ENCODE measurements at regions not wholly inside any gene's neighbourhood (a gene's known extent, or its start where the extent isn't known, plus 50 kb on each side); places are given as distances from the start of the nearest gene placed in this dataset.

DNA sequence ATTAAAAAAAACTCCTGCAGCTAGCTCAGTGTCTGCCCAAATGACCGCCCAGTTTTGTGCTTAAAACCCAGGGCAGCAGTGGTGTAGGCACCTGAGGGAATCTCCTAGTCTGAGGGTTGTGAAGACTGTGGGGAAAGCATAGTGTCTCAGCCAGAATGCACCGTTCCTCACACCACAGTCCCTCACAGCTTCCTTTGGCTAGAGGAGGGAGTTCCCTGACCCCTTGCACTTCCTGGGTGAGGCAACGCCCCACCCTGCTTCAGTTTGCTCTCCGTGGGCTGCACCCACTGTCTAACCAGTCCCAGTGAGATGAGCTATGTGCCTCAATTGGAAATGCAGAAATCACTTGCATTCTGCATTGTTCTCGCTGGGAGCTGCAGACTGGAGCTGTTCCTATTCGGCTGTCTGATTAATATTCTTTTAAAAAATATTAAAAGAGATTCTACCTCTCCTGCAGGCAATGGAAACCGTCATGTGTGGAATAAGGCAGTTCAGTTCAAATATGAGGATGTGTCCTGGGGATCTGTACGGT, 645.7 kb downstream of the FGF9 start (continued):
- TF ChIP-seq U2AF2 (optimal IDR thresholded peaks at IDR 0.05; ENCODE audit: low read depth, low read length) (no peak), KDM4B (IDR thresholded peaks at IDR 0.05; ENCODE audit: borderline replicate concordance in 2 of 2, low read depth in 1 of 2) (no peak)
- TF ChIP-seq, protein P1, sequence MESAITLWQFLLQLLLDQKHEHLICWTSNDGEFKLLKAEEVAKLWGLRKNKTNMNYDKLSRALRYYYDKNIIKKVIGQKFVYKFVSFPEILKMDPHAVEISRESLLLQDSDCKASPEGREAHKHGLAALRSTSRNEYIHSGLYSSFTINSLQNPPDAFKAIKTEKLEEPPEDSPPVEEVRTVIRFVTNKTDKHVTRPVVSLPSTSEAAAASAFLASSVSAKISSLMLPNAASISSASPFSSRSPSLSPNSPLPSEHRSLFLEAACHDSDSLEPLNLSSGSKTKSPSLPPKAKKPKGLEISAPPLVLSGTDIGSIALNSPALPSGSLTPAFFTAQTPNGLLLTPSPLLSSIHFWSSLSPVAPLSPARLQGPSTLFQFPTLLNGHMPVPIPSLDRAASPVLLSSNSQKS (CRISPR knock-in tag; IDR thresholded peaks at IDR 0.05) = no peak

DNA sequence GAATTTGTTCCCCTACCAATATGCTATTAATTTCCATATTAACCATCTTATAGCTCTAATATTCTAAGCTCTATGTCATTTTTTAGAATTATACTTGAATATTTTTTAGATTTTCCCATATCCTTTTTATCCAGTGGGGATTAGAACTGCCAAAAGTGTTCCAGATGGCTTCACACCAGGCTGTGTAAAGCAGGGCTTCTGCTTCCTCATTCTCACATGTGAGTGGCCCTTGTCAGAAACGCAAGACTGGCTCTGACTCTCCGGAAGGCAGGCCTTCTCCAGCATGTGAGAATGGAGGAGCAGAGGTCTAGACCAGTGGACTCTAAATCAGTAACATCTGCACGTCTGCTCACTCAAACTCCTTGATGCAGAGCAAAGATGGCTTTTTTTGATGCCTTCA, 650.1 kb downstream of the FGF9 start:
- Histone ChIP-seq H3K9me1 (ENCODE audit: control insufficient read depth, insufficient read depth, low read length) (no peaks in the 10 kb centered on the region), H3K27ac (ENCODE audit: extremely low read depth, low read depth, low read length) (no peak overlapping the region), H3K27me3 (ENCODE audit: control insufficient read depth in 2 of 2, insufficient read depth in 2 of 2, low read length in 2 of 2) (no peaks in the 10 kb centered on the region), H3K9me3 (replicated peaks; ENCODE audit: control insufficient read depth, insufficient read depth, low read depth, low read length) (no peaks in the 10 kb centered on the region), H3K36me3 (ENCODE audit: control insufficient read depth, insufficient read depth, low read length) (no peaks in the 10 kb centered on the region), H2AFZ (ENCODE audit: low read depth, low read length) (no peak overlapping the region), H3K4me1 (replicated peaks in 1 of 2; ENCODE audit: control insufficient read depth in 2 of 2, insufficient read depth in 2 of 2, low read length in 2 of 2) (no peaks in the 10 kb centered on the region), H3K4me2 (ENCODE audit: insufficient read depth, low read length) (no peak overlapping the region), H4K20me1 (replicated peaks; ENCODE audit: control insufficient read depth, insufficient read depth, low read length) (no peaks in the 10 kb centered on the region), H3K79me2 (ENCODE audit: control insufficient read depth, insufficient read depth, low read length) (no peaks in the 10 kb centered on the region), H3K4me3 (no peak overlapping the region), H3K9ac (ENCODE audit: insufficient read depth in 1 of 2, low read depth in 2 of 2, low read length in 2 of 2) (no peak overlapping the region)
- WGBS (ENCODE audit: insufficient coverage, low coverage, missing lambda C conversion rate) = 0% methylated on average over 3 of the region's 3 CpGs
- POLR2A ChIA-PET = no interaction called here
- in situ Hi-C loops (cut with MboI) = no loop called here
- FAIRE-seq (no peak), DNase-seq (ENCODE audit: extremely low read depth in 1 of 4, low spot score in 3 of 4) (no peak), ATAC-seq (no peak)
- CTCF ChIA-PET (ENCODE audit: low intra/inter-chr PET ratio) = no interaction called here
- intact Hi-C loops (cut with micrococcal nuclease) = no loop called here
- BruUV-seq (replicated peaks) = no TSS peak
- TF ChIP-seq NELFE (IDR thresholded peaks at IDR 0.05; ENCODE audit: insufficient read depth, insufficient read length) = no peak
- TF ChIP-seq RNF2 (IDR thresholded peaks at IDR 0.05) = no peak
- no peak for TF ChIP-seq MAFK (IDR thresholded peaks at IDR 0.05; ENCODE audit: low read length)
- no peak for TF ChIP-seq ZNF217 (CRISPR knock-in tag; IDR thresholded peaks at IDR 0.05)
- no peak for TF ChIP-seq ZNF77 (CRISPR knock-in tag; IDR thresholded peaks at IDR 0.05)
- TF ChIP-seq WHSC1 (IDR thresholded peaks at IDR 0.05; ENCODE audit: low read length) = no peak
- no peak for TF ChIP-seq ZBTB7A (IDR thresholded peaks at IDR 0.05; ENCODE audit: borderline replicate concordance, control insufficient read depth, low read depth, low read length)
- TF ChIP-seq MEIS2 (IDR thresholded peaks at IDR 0.05; ENCODE audit: partially characterized antibody) = no peak
- TF ChIP-seq RCOR1 (IDR thresholded peaks at IDR 0.05; ENCODE audit: borderline replicate concordance in 1 of 2, low read depth in 2 of 2, low read length in 2 of 2) = no peak
- no peak for TF ChIP-seq PHF21A (IDR thresholded peaks at IDR 0.05; ENCODE audit: borderline replicate concordance, low read depth)
- no peak for TF ChIP-seq HIVEP1 (CRISPR knock-in tag; IDR thresholded peaks at IDR 0.05)
- TF ChIP-seq ZNF174 (CRISPR knock-in tag; IDR thresholded peaks at IDR 0.05) = no peak
- TF ChIP-seq FOXJ2 (tag; IDR thresholded peaks at IDR 0.05) = no peak
- TF ChIP-seq SAP30 (IDR thresholded peaks at IDR 0.05; ENCODE audit: borderline replicate concordance, insufficient read depth, low read depth, low read length, poor library complexity, severe bottlenecking) = no peak
- no peak for TF ChIP-seq CTCF (IDR thresholded peaks at IDR 0.05 in 2 of 3, conservative IDR thresholded peaks at IDR 0.05 in 1 of 3; ENCODE audit: insufficient read depth in 2 of 3, low read depth in 1 of 3, low read length in 3 of 3)
